H1 (cell line): ENCODE measurements at regions not wholly inside any gene's neighbourhood (a gene's known extent, or its start where the extent isn't known, plus 50 kb on each side); places are given as distances from the start of the nearest gene placed in this dataset.

Experiments used
- ATF3 ChIP-seq: IDR thresholded peaks from 2 replicates; pipeline ENCODE4 v1.6.1; 2011; ENCODE audit warnings: low read depth, mild to moderate bottlenecking, low read length; ENCODE audit not compliant: insufficient read depth
- BRCA1 ChIP-seq: IDR thresholded peaks from 2 replicates; pipeline ENCODE4 v1.6.1; 2012; ENCODE audit warnings: low read depth, low read length, improper control_type of control experiment
- CHD7 ChIP-seq: fragments of 300-600 bp; sonication (generic); IDR thresholded peaks from 2 replicates; pipeline ENCODE4 v1.7.1; 2012; ENCODE audit warnings: low read length, moderate library complexity, mild to moderate bottlenecking, inconsistent platforms; ENCODE audit not compliant: insufficient replicate concordance
- E2F6 ChIP-seq: IDR thresholded peaks from 2 replicates; pipeline ENCODE4 v1.6.1; 2012; ENCODE audit warnings: inconsistent platforms
- EGR1 ChIP-seq: IDR thresholded peaks from 2 replicates; pipeline ENCODE4 v1.6.1; 2011; ENCODE audit warnings: low read depth, low read length, borderline replicate concordance
- JUN ChIP-seq: IDR thresholded peaks from 2 replicates; pipeline ENCODE4 v1.6.1; 2011; ENCODE audit warnings: low read depth, mild to moderate bottlenecking, improper control_type of control experiment, low read length
- SAP30 ChIP-seq: fragments of 300-600 bp; sonication (generic); IDR thresholded peaks from 2 replicates; pipeline ENCODE4 v1.7.1; 2012; ENCODE audit warnings: low read length, moderate library complexity, mild to moderate bottlenecking, inconsistent platforms; ENCODE audit not compliant: insufficient read depth, insufficient replicate concordance
- SRF ChIP-seq: IDR thresholded peaks from 2 replicates; pipeline ENCODE4 v1.6.1; 2011; ENCODE audit warnings: mild to moderate bottlenecking, low read depth, low read length, moderate library complexity
- TAF7 ChIP-seq: optimal IDR thresholded peaks from 2 replicates; pipeline ENCODE3; 2011; ENCODE audit warnings: low read depth, mild to moderate bottlenecking, inconsistent platforms, low read length, moderate library complexity, borderline replicate concordance

GRCh38 chr10:131571865-131572264, 260.3 kb upstream of the TCERG1L start (continued):
- TF ChIP-seq CHD7 (no peak), TAF7 (no peak), SAP30 (no peak), JUN (no peak), E2F6 (no peak), BRCA1 (no peak), EGR1 (no peak), ATF3 (no peak), SRF (no peak)
